Activated B cell treated with CpG ODN at 0.5 μM for 24 hours (primary cell): ENCODE measurements at regions not wholly inside any gene's neighbourhood (a gene's known extent, or its start where the extent isn't known, plus 50 kb on each side); places are given as distances from the start of the nearest gene placed in this dataset.

ENCODE experiments used
- ATAC-seq: fragments of 200-7000 bp; cut with Tn5 transposase; one replicate; pipeline ENCODE4 v1.10.0; 2021; ENCODE audit warnings: low read depth, mild to moderate bottlenecking, moderate library complexity
- CTCF ChIA-PET: fragments of 350-600 bp; sonication (Branson Sonifier 250); formaldehyde crosslinking; loops from one replicate; lab custom pipeline; 2021; ENCODE audit warnings: antibody characterized with exemption; lab: Charles Lee
- POLR2A ChIA-PET: fragments of 350-600 bp; sonication (Branson Sonifier 250); formaldehyde crosslinking; loops from one replicate; lab custom pipeline; 2021; ENCODE audit warnings: antibody characterized with exemption; lab: Charles Lee
- DNase-seq: peaks from one replicate; pipeline ENCODE4 v3.0.0; 2022
- H3K27ac Mint-ChIP-seq: one replicate; pipeline ENCODE4 v1.8.0; 2020; ENCODE audit warnings: mixed read lengths
- H3K27me3 Mint-ChIP-seq: one replicate; pipeline ENCODE4 v1.8.0; 2021; ENCODE audit warnings: mixed read lengths
- H3K36me3 Mint-ChIP-seq: one replicate; pipeline ENCODE4 v1.8.0; 2021; ENCODE audit warnings: low read depth, mixed read lengths
- H3K4me1 Mint-ChIP-seq: one replicate; pipeline ENCODE4 v1.8.0; 2021; ENCODE audit warnings: mixed read lengths
- H3K4me3 Mint-ChIP-seq: one replicate; pipeline ENCODE4 v1.8.0; 2020; ENCODE audit warnings: mild to moderate bottlenecking, mixed read lengths
- H3K9me3 Mint-ChIP-seq: one replicate; pipeline ENCODE4 v1.8.0; 2020; ENCODE audit warnings: mixed read lengths
- intact Hi-C: fragments of 100-400 bp; cut with micrococcal nuclease; formaldehyde crosslinking; loops from one replicate; pipeline ENCODE4 v1.15.1; 2024
- TF ChIP-seq, protein P1 (sequence below): fragments of 200-600 bp; IDR thresholded peaks from one replicate; pipeline ENCODE4 v1.8.0; 2022; ENCODE audit warnings: antibody characterized with exemption, mild to moderate bottlenecking

DNA sequence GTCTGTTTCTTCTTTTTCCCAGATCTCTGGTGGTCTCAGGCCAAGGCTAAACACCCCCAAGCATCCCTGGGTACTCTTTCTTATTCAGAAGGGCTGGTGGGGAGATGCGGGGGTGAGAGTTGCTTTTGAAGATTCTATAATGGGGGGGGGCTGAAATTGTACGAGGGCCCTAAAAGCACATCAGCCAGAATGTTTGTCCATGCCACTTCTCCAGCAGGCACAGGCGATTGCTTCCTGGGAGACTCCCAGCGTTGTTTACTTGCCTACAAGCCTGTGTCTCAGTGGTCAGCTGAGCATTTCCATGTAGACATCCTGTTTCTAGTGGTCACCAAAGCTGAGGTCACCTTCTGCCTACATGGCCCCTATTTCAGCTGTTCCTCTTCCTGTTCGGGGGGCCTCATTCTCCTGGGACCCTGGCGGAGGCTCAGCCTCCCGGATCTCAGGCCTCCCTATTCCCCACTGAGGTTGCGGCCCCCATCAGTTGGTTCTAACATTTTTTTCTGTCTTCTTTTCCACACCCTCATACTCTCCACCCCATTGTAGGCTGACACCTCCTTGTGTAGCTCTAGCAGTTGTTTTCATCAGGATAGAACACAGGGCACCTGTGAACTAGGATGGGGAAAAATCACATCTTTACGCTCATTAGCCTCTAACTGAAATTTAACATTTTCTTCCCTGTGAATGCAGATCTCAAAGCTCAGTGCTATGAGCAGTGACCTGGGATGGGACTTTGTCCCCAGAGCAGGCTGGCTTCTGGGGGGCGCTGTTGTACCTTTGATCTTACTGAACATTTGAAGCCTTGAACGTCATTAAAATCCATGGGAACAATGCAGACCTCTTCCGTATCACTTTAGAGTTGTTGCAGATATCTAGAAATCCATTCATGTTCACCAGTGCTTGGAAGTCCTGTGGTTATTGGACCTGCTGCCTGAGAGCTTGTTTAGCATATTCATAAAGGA, 286.5 kb downstream of the GLRX3 start:
- no peaks in the 10 kb centered on the region for H3K36me3 Mint-ChIP-seq
- no peak overlapping the region for H3K27ac Mint-ChIP-seq
- no peaks in the 10 kb centered on the region for H3K4me1 Mint-ChIP-seq
- ChIA-PET CTCF (no interaction called here), POLR2A (no interaction called here)
- H3K9me3 Mint-ChIP-seq: no peaks in the 10 kb centered on the region
- no peak overlapping the region for H3K4me3 Mint-ChIP-seq
- TF ChIP-seq, protein P1, sequence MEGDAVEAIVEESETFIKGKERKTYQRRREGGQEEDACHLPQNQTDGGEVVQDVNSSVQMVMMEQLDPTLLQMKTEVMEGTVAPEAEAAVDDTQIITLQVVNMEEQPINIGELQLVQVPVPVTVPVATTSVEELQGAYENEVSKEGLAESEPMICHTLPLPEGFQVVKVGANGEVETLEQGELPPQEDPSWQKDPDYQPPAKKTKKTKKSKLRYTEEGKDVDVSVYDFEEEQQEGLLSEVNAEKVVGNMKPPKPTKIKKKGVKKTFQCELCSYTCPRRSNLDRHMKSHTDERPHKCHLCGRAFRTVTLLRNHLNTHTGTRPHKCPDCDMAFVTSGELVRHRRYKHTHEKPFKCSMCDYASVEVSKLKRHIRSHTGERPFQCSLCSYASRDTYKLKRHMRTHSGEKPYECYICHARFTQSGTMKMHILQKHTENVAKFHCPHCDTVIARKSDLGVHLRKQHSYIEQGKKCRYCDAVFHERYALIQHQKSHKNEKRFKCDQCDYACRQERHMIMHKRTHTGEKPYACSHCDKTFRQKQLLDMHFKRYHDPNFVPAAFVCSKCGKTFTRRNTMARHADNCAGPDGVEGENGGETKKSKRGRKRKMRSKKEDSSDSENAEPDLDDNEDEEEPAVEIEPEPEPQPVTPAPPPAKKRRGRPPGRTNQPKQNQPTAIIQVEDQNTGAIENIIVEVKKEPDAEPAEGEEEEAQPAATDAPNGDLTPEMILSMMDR: no peak
- H3K27me3 Mint-ChIP-seq: no peaks in the 10 kb centered on the region
- ATAC-seq (no peak), DNase-seq (no peak)
- intact Hi-C loops: no loop called here

DNA sequence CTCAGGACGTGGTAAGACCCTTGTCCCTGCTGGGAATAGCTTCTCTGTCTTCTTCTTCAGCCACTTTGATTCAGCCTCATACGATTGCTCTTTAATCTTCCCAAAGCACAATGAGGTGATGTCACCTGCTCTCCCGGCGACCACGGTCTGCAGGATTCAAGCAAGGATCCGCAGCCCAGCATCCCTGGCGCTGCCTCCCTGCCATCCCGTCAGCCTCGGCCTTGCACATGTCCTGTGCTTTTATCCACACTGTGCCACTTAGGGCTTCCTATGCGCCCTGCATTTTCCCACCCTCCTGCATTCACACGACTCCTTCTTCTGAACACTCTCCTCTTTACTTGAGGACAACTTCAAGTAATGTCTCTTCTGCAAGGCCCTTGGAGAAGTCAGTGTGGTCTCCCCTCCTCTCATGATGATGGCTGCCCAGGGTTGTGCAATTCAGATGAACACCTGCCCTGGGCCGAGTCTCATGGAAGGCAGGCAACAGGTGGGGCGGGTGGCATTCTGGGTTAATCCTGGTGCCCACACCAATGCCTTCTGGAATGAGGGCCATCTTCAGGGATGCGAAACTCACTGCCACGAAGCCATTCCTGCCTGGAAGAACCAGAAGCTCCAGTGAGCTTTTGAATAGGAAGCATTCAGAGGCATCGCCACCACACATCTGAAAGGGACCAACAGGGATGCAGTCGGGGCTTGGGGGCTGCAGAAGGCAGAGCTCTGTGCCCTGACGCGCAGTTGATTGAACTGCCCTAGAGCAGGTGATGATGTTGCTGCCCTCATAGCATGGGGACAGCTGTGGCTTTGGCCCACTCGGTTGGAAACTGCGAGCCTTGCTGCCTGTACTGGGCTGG, 287.5 kb downstream of the GLRX3 start:
- Mint-ChIP-seq H3K36me3 (no peaks in the 10 kb centered on the region), H3K27ac (no peak overlapping the region), H3K9me3 (no peaks in the 10 kb centered on the region), H3K4me1 (no peaks in the 10 kb centered on the region), H3K27me3 (no peaks in the 10 kb centered on the region), H3K4me3 (no peak overlapping the region)
- ChIA-PET POLR2A (no interaction called here), CTCF (no interaction called here)
- DNase-seq (no peak), ATAC-seq (no peak)
- intact Hi-C loops: no loop called here
- TF ChIP-seq, protein P1: no peak

DNA sequence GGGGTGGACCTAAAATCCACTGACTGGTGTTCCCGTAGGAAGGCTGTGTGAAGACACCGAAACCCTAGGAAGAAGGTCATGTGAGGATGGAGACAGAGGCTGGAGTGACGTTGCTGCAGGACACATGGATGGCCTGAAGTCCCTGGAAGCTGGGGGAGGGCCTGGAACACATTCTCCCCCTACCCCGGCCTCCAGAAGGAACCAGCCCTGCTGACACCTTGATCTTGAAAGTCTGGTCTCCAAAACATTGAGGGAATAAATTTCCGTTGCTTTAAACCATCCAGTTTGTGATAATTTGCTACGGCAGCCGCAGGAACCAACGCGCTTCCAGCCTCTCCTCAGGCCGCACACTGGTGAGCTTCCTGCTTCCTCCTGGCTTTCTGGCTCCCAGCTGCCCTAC, 288.2 kb downstream of the GLRX3 start:
- Mint-ChIP-seq H3K4me1 (no peaks in the 10 kb centered on the region), H3K27ac (no peak overlapping the region), H3K9me3 (no peaks in the 10 kb centered on the region), H3K27me3 (no peaks in the 10 kb centered on the region), H3K4me3 (no peak overlapping the region), H3K36me3 (no peaks in the 10 kb centered on the region)
- TF ChIP-seq, protein P1: no peak
- ATAC-seq (no peak), DNase-seq (no peak)
- CTCF ChIA-PET: no interaction called here
- intact Hi-C loops: no loop called here
- POLR2A ChIA-PET: no interaction called here

DNA sequence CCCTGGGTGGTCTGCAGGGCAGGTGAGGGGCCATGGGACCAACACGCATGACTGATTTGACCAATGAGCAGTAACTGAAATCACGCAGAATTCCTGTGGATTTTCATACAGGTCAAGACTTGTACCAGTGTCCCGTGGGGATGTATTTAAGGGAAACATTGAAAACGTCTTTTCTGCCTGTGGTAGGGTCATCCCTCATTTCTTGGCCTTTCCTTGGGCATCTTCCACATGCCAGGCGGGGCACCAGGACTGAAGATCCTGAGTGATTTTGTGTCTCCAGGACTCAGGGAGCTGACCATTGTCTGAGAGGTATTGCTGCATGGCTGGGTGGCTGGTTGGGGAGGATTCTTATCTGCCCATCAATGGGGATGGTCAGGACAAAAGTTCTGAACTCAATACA, 289.0 kb downstream of the GLRX3 start:
- intact Hi-C loops: no loop called here
- no peaks in the 10 kb centered on the region for H3K4me1 Mint-ChIP-seq
- DNase-seq (no peak), ATAC-seq (no peak)
- TF ChIP-seq, protein P1: no peak
- no peaks in the 10 kb centered on the region for H3K27me3 Mint-ChIP-seq
- CTCF ChIA-PET: no interaction called here
- H3K27ac Mint-ChIP-seq: no peak overlapping the region
- POLR2A ChIA-PET: no interaction called here
- no peaks in the 10 kb centered on the region for H3K36me3 Mint-ChIP-seq
- no peaks in the 10 kb centered on the region for H3K9me3 Mint-ChIP-seq
- no peak overlapping the region for H3K4me3 Mint-ChIP-seq

DNA sequence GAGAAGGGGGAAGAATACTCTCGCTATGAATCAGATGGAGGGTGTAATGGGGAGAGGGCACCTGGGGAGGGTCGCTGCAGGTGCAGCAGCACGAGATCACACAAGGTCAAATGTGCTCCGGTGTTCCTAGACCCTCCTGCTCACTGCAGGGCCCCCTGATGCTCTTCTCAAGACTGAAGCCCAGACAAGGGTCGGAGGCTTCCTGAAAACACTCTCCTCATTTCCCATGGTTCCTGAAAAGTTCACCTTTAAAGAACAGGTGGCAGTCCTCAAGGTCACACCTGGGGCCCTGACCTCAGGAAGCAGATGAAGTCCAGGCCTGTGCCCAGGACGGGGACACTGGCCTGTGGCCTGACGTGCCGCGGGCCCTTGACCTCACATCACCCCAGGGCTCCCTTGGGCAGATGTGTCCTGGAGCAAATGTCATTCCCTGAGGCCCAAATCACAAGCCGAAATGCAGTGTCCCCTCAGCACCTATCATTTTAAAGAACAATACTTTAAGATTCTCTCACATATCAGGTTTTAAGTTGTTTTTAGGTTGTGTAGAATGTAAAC, 289.8 kb downstream of the GLRX3 start:
- Mint-ChIP-seq H3K9me3 (no peaks in the 10 kb centered on the region), H3K4me3 (no peak overlapping the region), H3K36me3 (no peaks in the 10 kb centered on the region), H3K27ac (no peak overlapping the region), H3K27me3 (no peaks in the 10 kb centered on the region), H3K4me1 (no peaks in the 10 kb centered on the region)
- DNase-seq: no peak
- POLR2A ChIA-PET: no interaction called here
- intact Hi-C loops: no loop called here
- ATAC-seq: no peak
- TF ChIP-seq, protein P1: no peak
- CTCF ChIA-PET: no interaction called here
